PC-9 (cell line): ENCODE measurements at regions not wholly inside any gene's neighbourhood (a gene's known extent, or its start where the extent isn't known, plus 50 kb on each side); places are given as distances from the start of the nearest gene placed in this dataset.

ENCODE experiments used
- EZH2 ChIP-seq: fragments of 200-600 bp; sonication (generic); IDR thresholded peaks from 2 replicates; pipeline ENCODE4 v1.8.0; 2017; ENCODE audit warnings: antibody characterized with exemption, low read depth
- TF ChIP-seq, protein P1 (sequence below): fragments of 200-600 bp; sonication (generic); conservative IDR thresholded peaks from 2 replicates; pipeline ENCODE4 v1.6.1; 2017; ENCODE audit warnings: mixed run types, antibody characterized with exemption, mild to moderate bottlenecking, moderate library complexity

DNA sequence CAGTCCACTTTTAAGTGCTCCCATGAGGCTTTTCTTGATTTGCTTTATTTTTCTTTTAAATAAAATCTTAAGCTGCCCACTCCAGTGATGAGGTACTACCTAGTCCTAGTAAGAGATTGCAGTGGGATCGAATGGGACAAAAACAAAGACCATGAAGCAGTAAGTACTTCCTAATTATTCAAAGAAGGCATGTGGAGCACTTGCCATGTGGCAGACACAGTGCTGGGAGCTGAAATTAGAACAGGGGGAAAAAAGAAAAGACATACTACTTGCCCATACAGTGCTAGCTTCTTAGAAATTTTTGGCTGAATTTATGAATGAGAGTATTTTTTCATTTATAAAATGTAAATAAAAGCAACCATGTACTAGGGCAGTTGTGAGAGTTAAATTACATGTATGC is 239.9 kb upstream of the TNC start:
- TF ChIP-seq, protein P1, sequence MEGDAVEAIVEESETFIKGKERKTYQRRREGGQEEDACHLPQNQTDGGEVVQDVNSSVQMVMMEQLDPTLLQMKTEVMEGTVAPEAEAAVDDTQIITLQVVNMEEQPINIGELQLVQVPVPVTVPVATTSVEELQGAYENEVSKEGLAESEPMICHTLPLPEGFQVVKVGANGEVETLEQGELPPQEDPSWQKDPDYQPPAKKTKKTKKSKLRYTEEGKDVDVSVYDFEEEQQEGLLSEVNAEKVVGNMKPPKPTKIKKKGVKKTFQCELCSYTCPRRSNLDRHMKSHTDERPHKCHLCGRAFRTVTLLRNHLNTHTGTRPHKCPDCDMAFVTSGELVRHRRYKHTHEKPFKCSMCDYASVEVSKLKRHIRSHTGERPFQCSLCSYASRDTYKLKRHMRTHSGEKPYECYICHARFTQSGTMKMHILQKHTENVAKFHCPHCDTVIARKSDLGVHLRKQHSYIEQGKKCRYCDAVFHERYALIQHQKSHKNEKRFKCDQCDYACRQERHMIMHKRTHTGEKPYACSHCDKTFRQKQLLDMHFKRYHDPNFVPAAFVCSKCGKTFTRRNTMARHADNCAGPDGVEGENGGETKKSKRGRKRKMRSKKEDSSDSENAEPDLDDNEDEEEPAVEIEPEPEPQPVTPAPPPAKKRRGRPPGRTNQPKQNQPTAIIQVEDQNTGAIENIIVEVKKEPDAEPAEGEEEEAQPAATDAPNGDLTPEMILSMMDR = no peak
- no peak for TF ChIP-seq EZH2
